Hepatocyte (in vitro differentiated cells): ENCODE measurements at regions not wholly inside any gene's neighbourhood (a gene's known extent, or its start where the extent isn't known, plus 50 kb on each side); places are given as distances from the start of the nearest gene placed in this dataset.

Experiments used
- EZH2 ChIP-seq: fragments of 200-600 bp; sonication (generic); IDR thresholded peaks from 2 replicates; pipeline ENCODE4 v1.6.1; 2016; ENCODE audit warnings: antibody characterized with exemption, mild to moderate bottlenecking, borderline replicate concordance
- EZH2phosphoT487 ChIP-seq: fragments of 200-600 bp; sonication (generic); IDR thresholded peaks from one replicate; pipeline ENCODE4 v1.6.1; 2018; ENCODE audit warnings: antibody characterized with exemption, mild to moderate bottlenecking, low read depth, moderate library complexity; ENCODE audit not compliant: unreplicated experiment, severe bottlenecking
- TF ChIP-seq, protein P1 (sequence below): fragments of 200-600 bp; sonication (generic); IDR thresholded peaks from 2 replicates; pipeline ENCODE4 v1.5.1; 2016; ENCODE audit warnings: antibody characterized with exemption, mild to moderate bottlenecking; ENCODE audit not compliant: poor library complexity

- TF ChIP-seq, protein P1, sequence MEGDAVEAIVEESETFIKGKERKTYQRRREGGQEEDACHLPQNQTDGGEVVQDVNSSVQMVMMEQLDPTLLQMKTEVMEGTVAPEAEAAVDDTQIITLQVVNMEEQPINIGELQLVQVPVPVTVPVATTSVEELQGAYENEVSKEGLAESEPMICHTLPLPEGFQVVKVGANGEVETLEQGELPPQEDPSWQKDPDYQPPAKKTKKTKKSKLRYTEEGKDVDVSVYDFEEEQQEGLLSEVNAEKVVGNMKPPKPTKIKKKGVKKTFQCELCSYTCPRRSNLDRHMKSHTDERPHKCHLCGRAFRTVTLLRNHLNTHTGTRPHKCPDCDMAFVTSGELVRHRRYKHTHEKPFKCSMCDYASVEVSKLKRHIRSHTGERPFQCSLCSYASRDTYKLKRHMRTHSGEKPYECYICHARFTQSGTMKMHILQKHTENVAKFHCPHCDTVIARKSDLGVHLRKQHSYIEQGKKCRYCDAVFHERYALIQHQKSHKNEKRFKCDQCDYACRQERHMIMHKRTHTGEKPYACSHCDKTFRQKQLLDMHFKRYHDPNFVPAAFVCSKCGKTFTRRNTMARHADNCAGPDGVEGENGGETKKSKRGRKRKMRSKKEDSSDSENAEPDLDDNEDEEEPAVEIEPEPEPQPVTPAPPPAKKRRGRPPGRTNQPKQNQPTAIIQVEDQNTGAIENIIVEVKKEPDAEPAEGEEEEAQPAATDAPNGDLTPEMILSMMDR, result no peak
- TF ChIP-seq EZH2, result no peak
- TF ChIP-seq EZH2phosphoT487, result no peak
Observed at GRCh38 chr6:169324086-169324485, 70.4 kb upstream of the THBS2 start.
